MCF 10A (cell line): ENCODE measurements at regions not wholly inside any gene's neighbourhood (a gene's known extent, or its start where the extent isn't known, plus 50 kb on each side); places are given as distances from the start of the nearest gene placed in this dataset.

Source experiments
- BruUV-seq: library from RNA; stranded (reverse); fragments of 400-500 nt; replicated peaks from 2 replicates; lab custom pipeline; 2021; lab: Mats Ljungman, UMichigan
- CTCF ChIA-PET: fragments of 300-600 bp; sonication (Branson Sonifier 250); formaldehyde crosslinking; extraction: SDS; loops from one replicate; lab custom pipeline; 2021; ENCODE audit warnings: antibody characterized with exemption, inconsistent platforms; lab: Yijun Ruan, JAX
- POLR2A ChIA-PET: fragments of 300-600, 350-650 bp; sonication (Branson Sonifier 250); formaldehyde crosslinking; extraction: SDS; loops from one replicate; lab custom pipeline; 2020; ENCODE audit warnings: antibody characterized with exemption, inconsistent platforms; lab: Yijun Ruan, JAX
- DNase-seq: peaks from one replicate; pipeline ENCODE4 v3.0.0-alpha.2; 2018; ENCODE audit not compliant: unreplicated experiment
- H3K27ac Mint-ChIP-seq: one replicate; pipeline ENCODE4 v1.8.0; 2022; ENCODE audit warnings: mild to moderate bottlenecking, low read depth, mixed read lengths; ENCODE audit not compliant: unreplicated experiment
- H3K27me3 Mint-ChIP-seq: one replicate; pipeline ENCODE4 v1.8.0; 2022; ENCODE audit warnings: mixed read lengths; ENCODE audit not compliant: insufficient read depth, unreplicated experiment
- H3K36me3 Mint-ChIP-seq: one replicate; pipeline ENCODE4 v1.8.0; 2022; ENCODE audit warnings: mild to moderate bottlenecking, moderate library complexity, mixed read lengths; ENCODE audit not compliant: insufficient read depth, unreplicated experiment
- H3K4me1 Mint-ChIP-seq: one replicate; pipeline ENCODE4 v1.8.0; 2022; ENCODE audit warnings: mixed read lengths; ENCODE audit not compliant: insufficient read depth, unreplicated experiment
- H3K4me3 Mint-ChIP-seq: one replicate; pipeline ENCODE4 v1.8.0; 2022; ENCODE audit warnings: mild to moderate bottlenecking, moderate library complexity, mixed read lengths; ENCODE audit not compliant: unreplicated experiment
- H3K9me3 Mint-ChIP-seq: one replicate; pipeline ENCODE4 v1.8.0; 2022; ENCODE audit warnings: mixed read lengths; ENCODE audit not compliant: unreplicated experiment
- CTCF ChIP-seq: fragments of 200-600 bp; IDR thresholded peaks from one replicate; pipeline ENCODE4 v1.8.0; 2022; ENCODE audit warnings: antibody characterized with exemption, mild to moderate bottlenecking; ENCODE audit not compliant: unreplicated experiment
- intact Hi-C: fragments of 100-400 bp; cut with micrococcal nuclease; formaldehyde crosslinking; loops from 2 replicates; pipeline ENCODE4 v1.14.1; 2022

- no peak overlapping the region for H3K27ac Mint-ChIP-seq
- no peak for TF ChIP-seq CTCF
- DNase-seq = no peak
- POLR2A ChIA-PET = interaction anchor here (1.0 kb wide), 1 partner anchor 11 kb away, joined by 3 read pairs; no protein-coding TSS in a partner anchor
- H3K36me3 Mint-ChIP-seq = no peaks in the 10 kb centered on the region
- H3K4me3 Mint-ChIP-seq = no peak overlapping the region
- no peaks in the 10 kb centered on the region for H3K27me3 Mint-ChIP-seq
- no TSS peak for BruUV-seq
- H3K9me3 Mint-ChIP-seq = no peaks in the 10 kb centered on the region
- CTCF ChIA-PET = no interaction called here
- intact Hi-C loops = no loop called here
- H3K4me1 Mint-ChIP-seq = no peaks in the 10 kb centered on the region
These were observed 152.6 kb upstream of the EXOC2 start for GRCh38 chr6:845566-845965.

- Mint-ChIP-seq H3K36me3 (no peaks in the 10 kb centered on the region), H3K4me3 (no peak overlapping the region), H3K9me3 (no peaks in the 10 kb centered on the region), H3K27ac (no peak overlapping the region), H3K4me1 (no peaks in the 10 kb centered on the region), H3K27me3 (no peaks in the 10 kb centered on the region)
- CTCF ChIA-PET = no interaction called here
- POLR2A ChIA-PET = interaction anchor here (1.0 kb wide), 1 partner anchor 12 kb away, joined by 3 read pairs; no protein-coding TSS in a partner anchor
- no TSS peak for BruUV-seq
- intact Hi-C loops = no loop called here
- no peak for TF ChIP-seq CTCF
- no peak for DNase-seq
These were observed 152.2 kb upstream of the EXOC2 start for GRCh38 chr6:845101-845500.

DNA sequence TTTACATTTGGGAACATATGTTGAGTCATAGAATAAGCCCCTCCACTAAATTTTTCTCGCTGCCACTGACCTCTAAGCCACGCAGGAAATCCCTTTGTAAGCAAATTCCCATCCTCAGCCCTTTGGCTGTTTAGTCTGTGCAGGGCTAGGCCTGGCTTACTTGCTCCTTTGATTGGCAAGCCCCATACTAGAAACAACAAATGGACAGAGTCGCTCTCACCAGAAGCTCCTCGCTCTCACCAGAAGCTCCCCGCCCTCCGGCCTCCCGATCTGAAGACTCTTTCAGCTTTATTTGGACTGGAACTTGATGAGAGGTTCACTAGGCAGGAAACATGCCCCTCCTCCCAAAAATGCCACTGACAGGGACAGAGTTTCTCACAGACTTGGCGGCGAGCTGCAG, 149.2 kb upstream of the EXOC2 start:
- no peak for DNase-seq
- no peak for TF ChIP-seq CTCF
- no peaks in the 10 kb centered on the region for H3K9me3 Mint-ChIP-seq
- peaks cover 5% of the 10 kb centered on the region for H3K4me1 Mint-ChIP-seq
- no peaks in the 10 kb centered on the region for H3K36me3 Mint-ChIP-seq
- intact Hi-C loops = no loop called here
- H3K27ac Mint-ChIP-seq = no peak overlapping the region
- POLR2A ChIA-PET = no interaction called here
- H3K4me3 Mint-ChIP-seq = no peak overlapping the region
- CTCF ChIA-PET = interaction anchor here (0.6 kb wide), 1 partner anchor 13 kb away, joined by 3 read pairs; no protein-coding TSS in a partner anchor
- H3K27me3 Mint-ChIP-seq = no peaks in the 10 kb centered on the region
- no TSS peak for BruUV-seq

GRCh38 chr6:841569-841968, 148.6 kb upstream of the EXOC2 start:
- TF ChIP-seq CTCF = no peak
- H3K27me3 Mint-ChIP-seq = no peaks in the 10 kb centered on the region
- CTCF ChIA-PET = interaction anchor here (0.6 kb wide), 1 partner anchor 13 kb away, joined by 3 read pairs; no protein-coding TSS in a partner anchor
- intact Hi-C loops = no loop called here
- no TSS peak for BruUV-seq
- POLR2A ChIA-PET = no interaction called here
- no peaks in the 10 kb centered on the region for H3K36me3 Mint-ChIP-seq
- no peak overlapping the region for H3K4me3 Mint-ChIP-seq
- peaks cover 10% of the 10 kb centered on the region for H3K4me1 Mint-ChIP-seq
- H3K9me3 Mint-ChIP-seq = no peaks in the 10 kb centered on the region
- H3K27ac Mint-ChIP-seq = no peak overlapping the region
- DNase-seq = no peak
